ENCODE measurements at regions not wholly inside any gene's neighbourhood (a gene's known extent, or its start where the extent isn't known, plus 50 kb on each side); places are given as distances from the start of the nearest gene placed in this dataset.
"Not testable (repeated sequence)": the region's sequence is repeated elsewhere in the genome, so short reads cannot be mapped to it uniquely, and the experiment has no call there.

DNA sequence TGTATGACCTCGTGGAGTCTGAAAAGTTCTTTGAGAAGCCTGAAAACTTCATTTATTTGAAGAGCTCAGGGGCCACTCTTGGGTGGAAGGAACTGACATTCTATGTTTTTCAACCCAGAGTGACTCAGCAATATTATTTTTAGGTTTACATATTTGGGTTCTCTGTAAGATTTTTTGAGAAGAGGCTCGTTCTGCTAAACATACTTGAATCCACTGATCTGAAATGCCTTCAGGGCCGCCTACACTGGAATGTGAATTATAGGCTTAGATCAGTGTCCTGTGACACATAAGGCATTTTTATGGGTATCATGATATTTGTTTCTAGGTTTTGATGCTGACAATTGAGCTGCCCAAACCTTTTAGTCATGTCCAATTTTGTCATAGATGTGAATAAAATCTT lies 86.2 kb downstream of the PSAT1 start:
- no peak for DNase-seq (ENCODE audit: low read depth in 2 of 2)

DNA sequence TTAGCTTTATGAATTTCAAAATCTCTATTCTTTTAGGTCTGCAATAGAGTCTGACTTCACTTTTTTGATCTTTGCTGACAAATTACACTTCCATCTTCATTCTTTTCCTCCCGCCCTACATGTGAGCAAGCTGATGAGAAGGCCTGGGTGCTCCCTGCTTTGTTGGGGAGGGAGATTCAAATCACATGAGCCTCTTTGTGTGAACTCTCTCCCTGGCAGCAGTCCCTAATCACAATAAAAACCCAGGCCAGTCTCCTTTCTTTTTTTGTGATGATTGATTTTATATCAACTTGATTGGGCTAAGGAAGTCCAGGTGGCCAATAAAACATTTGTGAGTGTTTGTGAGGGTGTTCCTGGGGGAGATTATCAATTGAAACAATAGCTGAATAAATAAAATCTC lies 89.4 kb downstream of the PSAT1 start:
- no peak for DNase-seq (ENCODE audit: low read depth in 2 of 2)

DNA sequence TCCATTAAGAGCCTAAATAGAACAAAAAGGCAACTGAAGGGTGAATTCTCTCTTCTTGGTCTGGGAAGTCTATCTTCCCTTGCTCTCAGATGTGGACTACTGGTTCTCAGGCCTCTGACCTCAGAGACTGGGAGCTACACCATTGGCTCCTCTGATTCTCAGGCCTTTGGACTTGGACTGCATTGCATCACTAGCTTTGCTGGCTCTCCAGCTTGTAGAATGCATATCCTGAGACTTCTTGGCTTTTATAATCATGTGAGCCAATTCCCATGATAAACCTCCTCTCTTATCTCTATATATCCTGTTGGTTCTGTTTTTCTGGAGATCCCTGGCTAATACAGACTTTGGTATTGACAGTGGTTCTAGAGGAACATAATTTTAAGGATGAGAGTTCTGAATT lies 89.8 kb downstream of the PSAT1 start:
- DNase-seq (ENCODE audit: low read depth in 2 of 2), result no peak

DNA sequence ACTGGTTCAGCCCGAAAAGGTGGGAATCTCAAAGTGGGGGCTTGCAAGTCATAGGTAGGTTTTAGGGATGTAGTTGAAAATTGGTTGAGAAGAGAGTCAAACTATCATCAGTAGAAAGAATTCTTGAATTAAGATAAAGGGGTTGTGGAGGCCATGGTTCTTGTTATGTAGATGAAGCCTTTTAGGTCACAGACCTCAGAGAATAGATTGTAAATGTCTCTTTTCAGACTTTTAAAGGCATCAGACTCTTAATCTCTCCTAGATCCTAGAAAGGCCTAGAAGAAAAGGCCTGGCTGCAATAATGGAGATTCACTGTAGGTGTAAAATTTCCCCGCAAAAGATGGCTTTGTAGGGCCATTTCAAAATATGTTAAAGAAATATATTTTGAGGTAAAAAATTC lies 96.4 kb downstream of the PSAT1 start:
- DNase-seq (ENCODE audit: low read depth in 2 of 2), result no peak

DNA sequence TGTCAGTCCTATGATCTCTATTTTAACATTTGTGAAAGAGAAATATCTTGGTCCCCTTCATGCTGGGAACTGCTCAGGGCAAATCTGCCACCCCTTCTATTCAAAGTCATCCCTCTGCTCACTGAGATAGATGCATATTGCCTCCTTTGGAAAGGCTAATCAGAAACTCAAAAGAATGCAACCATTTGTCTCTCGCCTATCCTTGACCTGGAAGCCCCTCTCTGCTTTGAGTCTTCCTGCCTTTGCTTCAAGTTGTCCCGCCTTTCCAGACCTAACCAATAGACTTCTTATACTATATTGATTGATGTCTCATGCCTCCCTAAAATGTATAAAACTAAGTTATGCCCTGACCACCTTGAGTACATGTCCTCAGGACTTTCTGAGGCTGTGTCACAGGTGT lies 97.0 kb downstream of the PSAT1 start:
- no peak for DNase-seq (ENCODE audit: low read depth in 2 of 2)

DNA sequence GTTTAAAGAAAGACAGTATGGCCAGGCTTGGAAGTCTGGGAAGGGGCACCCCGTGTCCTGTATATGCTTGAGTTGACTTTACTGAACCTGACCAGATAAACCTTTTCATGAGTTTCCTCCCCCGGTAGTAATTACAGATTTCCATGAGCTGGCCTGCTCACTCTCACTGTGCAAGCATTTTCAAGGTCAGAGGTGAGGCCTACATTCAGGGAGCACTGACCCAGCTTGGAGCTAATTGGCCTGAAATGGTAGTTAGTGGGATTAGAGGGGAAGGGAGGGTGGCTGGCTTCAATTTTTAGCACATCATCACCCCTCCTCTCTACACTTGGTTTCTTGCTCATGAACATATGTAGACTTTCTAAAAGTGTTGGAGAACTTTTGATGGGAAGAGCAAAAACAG lies 99.2 kb downstream of the PSAT1 start:
- DNase-seq (ENCODE audit: low read depth in 2 of 2), result no peak

DNA sequence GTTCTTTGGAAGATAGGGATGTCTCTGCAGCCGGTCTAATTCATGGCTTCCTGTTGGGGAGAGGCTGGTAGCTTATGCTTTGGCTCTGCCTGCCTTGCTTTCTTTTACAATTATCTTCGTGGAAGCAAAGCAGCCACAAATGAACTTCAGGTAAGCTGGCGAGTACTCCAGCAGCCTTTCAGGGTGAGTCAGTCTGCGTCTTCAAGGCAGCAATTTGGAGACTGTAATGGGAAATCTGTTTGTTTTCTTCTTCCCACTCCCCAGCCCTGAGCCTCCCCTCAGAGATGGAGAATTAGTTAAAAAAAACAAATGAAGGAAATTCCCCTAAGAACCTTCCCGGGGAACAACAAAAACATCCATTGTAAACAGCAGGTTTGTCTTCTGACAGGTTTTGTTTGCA lies 100.1 kb downstream of the PSAT1 start:
- DNase-seq (ENCODE audit: low read depth in 2 of 2), result no peak

DNA sequence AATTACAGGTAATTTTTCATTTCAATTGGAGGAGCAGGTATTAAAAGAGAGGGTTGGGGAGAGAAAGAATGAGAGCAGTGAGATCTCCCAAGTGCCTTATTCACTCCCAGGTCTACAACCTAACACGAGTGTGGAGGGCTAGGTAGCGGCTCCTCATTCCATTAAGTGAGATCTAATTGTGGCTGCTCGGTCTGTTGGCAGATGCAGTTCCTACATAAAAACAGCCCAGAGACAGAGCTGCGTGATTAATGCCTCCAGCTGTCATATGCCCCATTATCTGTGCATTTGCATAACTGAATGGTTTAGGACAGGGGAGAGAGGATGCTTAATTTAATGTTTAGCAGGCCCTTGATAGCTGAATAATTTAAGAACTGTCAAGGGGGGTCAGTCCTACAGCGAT lies 100.5 kb downstream of the PSAT1 start:
- no peak for DNase-seq (ENCODE audit: low read depth in 2 of 2)

DNA sequence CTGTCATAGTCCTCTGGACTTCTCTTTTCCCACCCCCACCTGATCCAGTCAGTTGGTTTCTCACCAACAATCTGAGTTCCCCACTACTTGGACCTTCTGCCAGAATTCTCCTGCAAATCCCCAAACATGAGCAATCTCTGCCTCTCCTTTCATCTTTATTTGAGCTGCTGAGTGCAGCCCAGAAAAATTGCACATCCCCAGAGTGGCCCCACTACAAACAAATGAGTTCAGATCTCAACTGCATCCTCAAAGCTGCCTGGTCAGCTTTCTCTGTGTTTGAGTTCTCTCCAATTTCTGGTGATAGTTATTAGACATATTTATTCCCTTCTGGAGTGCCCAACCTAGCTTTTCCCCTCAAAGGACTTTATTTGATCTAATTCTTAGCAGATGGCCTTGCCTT lies 102.2 kb downstream of the PSAT1 start:
- no peak for DNase-seq (ENCODE audit: low read depth in 2 of 2)

DNA sequence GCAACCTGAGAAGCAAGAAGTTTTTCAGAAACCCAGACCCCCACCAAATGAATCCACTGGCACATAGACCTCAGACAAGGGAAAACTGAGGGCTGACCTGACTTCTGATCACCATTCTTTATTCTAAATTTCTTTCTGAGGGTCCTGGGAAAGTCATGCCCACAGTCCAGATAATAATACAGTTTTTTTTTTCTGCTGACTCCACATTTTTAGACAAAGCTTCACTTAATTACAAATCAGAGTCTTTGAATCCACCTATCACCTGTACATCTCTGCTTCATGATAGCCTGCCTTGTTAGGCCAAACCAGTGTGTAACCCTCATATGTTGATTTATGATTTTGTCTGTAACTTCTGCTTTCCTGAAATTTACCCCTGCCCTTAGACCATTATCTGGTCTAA lies 103.6 kb downstream of the PSAT1 start:
- DNase-seq (ENCODE audit: low read depth in 2 of 2), result no peak

DNA sequence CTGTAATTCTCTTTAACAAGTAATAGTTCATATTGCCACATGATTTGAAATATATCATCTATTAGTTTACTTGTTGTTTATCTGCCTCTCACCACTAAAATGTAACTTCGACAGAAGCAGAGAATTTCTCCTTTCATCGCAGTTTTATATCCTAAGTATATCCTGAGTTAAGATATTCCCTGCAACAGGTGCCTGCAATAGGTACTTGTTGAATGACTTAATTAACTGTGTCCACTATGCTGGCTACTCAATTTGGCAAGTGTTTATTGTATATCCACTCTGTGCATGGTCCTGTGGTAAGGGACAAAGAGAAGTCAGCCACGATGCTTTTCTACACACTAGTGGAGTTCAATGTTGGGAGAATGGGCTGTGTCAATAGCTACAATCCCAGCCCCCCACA lies 108.5 kb downstream of the PSAT1 start:
- no peak for DNase-seq (ENCODE audit: low read depth in 2 of 2)

DNA sequence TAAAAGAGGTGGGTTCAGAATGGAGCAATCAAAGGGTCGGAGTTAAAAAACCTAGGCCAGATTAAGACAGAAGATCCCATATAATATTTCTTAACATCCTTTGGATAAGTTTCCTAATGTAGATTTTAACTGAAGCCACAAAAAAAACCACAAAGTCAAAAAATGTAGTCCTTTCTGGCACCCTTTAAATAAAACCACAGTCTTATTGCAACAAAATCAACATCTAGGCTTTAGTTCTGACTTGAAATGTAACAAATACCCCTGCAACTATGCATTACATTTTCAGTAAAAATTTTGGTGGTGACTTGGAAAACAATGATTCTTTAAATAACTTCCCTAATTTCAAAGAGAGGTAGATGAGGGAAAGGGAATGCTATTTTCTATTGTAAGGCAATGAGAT lies 109.2 kb downstream of the PSAT1 start:
- DNase-seq (ENCODE audit: low read depth in 2 of 2), result no peak

DNA sequence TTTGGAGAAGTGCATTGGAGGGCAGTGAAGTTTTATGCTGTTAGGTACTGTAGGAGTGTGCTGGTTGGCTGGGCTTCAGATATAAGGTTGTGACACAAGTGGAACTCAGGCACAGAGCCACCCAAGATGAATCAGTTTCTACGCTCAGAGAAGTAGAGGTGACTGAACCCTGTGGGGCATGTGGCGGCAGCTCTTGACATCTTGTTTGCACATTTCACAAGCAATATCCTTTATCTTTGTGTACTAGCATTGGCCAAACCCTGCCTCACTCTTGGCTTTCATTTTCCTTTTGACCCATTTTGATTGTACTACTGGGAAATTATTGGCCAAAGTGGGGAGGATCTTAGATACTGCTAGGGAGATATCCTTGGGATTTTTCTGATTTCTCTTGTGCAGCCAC lies 110.0 kb downstream of the PSAT1 start:
- DNase-seq (ENCODE audit: low read depth in 2 of 2), result no peak

DNA sequence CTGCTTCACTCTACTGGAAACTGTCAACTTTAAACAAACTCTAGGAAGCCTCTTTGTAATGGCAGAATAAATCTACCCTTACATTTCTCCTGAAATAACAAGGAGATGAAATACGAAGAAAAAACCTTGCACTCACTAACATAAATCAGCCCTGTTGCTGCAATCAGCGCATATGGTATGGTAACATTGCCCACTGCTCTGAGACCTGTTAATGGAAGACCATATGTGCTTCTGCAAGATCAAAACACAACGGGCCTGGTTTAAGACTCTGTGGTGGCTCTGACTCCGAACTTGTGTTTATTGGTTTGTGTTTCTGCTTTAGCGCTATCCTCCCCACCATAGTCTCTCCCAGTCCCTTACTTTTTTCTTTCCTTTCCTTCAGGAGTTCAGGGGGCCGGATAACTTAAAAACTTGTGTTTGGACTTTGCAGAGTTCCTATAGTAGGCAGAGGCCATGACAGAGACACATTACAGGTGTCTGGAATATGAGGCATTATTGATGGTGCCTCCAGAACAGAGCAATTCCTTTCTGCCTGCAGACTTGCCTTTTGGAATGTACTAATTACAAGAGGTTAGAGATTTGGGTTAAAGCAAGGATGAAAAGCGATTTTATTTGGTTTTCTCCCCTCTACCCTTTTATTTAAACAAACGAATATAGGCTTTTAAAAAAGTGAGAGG lies 110.8 kb downstream of the PSAT1 start:
- DNase-seq (ENCODE audit: low read depth in 2 of 2), result no peak

DNA sequence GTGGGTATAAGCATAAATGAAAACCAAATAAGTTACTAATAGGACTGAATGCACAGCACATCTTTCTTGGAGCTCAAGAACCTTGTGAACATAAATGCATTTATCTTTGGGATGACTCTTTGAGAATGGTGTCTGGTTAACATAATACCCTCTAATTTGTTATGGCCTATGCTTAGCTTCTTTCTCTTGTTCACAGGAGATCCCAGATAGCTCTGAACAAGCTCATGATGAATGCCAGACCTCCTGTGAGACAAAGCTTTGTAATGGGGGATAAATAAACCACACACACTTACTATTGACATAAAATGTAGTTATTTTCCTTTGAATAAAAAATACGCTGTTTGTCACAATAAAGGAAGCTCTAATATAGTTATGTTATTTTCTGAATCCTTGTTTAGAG lies 111.5 kb downstream of the PSAT1 start:
- no peak for DNase-seq (ENCODE audit: low read depth in 2 of 2)

DNA sequence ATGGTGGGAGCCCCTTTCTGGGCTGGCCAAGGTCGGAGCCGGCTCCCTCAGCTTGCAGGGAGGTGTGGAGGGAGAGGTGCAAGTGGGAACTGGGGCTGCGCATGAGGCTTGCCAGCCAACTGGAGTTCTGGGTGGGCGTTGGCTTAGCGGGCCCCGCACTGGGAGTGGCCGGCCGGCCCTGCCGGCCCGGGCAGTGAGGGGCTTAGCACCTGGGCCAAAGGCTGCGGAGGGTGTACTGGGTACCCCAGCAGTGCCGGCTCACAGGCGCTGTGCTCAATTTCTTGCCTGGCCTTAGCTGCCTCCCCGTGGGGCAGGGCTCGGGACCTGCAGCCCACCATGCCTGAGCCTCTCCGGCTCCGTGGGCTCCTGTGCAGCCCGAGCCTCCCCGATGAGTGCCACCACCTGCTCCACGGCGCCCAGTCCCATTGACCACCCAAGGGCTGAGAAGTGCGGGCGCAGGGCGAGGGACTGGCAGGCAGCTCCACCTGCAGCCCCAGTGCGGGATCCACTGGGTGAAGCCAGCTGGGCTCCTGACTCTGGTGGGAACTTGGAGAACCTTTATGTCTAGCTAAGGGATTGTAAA lies 113.1 kb downstream of the PSAT1 start:
- not testable (repeated sequence) for DNase-seq (ENCODE audit: low read depth in 2 of 2)

DNA sequence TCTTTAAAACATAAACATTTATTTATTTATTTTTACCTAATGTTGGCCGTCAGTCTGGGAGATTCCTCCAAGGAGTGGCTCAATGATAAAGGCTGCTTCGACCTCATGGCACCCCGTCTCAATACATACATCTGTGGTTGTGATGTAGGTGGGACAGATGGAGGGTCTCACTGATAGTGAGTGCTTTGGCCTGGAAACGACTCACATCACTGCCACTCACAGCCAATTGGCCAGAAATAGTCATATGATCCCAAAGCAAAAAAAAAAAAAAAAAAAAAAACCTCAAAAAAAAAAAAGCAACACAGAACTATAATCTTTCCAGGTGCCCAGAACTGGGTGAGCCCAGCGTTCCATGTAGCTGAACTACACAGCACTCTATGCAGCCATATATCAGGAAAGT lies 125.4 kb downstream of the PSAT1 start:
- no peak for DNase-seq (ENCODE audit: low read depth in 2 of 2)

DNA sequence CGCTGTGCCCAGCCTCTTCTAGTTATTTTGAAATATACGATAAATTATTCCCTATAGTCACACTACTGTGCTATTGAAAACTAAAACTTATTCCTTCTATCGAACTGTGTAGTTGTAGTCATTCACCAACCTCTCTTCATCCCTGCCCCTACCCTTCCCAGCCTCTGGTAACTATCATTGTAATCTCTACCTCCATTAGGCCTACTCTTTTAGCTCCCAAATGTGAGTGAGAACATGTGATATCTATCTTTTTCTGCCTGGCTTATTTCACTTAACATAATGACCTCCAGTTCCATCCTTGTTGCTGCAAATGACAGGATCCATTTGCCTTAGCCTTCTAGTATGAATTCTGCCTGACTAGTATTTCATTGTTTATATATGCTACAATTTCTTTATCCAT lies 127.4 kb downstream of the PSAT1 start:
- no peak for DNase-seq (ENCODE audit: low read depth in 2 of 2)

DNA sequence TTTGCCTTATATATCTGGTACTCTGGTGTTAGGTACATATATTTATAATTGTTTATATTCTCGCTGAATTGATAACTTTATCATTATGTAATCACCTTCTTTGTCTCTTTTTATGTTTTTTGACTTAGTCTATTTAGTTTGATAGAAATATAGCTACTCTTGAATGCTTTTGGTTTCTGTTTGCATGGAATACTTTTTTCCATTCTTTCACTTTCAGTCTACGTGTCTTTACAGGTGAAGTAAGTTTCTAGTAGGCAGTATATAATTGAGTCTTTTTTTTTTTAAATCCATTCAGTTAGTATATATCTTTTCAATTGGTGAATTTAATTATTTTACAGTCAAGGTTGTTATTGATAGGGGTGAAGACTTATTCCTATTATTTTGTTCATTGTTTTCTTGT lies 131.7 kb downstream of the PSAT1 start:
- no peak for DNase-seq (ENCODE audit: low read depth in 2 of 2)

DNA sequence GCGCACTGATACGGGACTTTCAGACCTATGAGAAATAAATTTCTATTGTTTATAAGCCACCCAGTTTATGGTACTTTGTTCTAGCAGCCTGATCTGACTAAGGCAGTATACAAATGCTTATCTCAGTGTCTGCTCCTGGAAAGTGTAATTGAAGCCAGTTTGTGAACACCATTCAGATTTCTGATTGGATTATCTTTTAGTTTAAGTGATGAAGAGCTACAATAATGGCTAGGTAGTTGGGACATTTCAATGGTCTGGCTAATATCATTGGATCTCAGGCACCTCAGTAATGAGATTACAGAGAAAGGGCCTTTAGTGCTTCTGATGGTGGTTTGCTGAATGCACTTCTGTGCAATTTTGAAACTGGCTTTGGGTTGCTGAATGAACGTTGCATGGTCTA lies 133.5 kb downstream of the PSAT1 start:
- no peak for DNase-seq (ENCODE audit: low read depth in 2 of 2)

DNA sequence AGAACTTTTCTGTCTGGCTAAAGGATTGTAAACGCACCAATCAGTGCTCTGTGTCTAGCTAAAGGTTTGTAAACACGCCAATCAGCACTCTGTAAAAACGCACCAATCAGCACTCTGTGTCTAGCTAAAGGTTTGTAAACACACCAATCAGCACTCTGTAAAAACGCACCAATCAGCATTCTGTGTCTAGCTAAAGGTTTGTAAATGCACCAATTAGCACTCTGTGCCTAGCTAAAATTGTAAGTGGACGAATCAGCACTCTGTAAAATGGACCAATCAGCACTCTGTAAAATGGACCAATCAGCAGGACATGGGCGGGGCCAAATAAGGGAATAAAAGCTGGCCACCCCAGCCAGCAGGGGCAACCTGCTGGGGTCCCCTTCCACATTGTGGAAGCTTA lies 134.1 kb downstream of the PSAT1 start:
- DNase-seq (ENCODE audit: low read depth in 2 of 2), result not testable (repeated sequence)

DNA sequence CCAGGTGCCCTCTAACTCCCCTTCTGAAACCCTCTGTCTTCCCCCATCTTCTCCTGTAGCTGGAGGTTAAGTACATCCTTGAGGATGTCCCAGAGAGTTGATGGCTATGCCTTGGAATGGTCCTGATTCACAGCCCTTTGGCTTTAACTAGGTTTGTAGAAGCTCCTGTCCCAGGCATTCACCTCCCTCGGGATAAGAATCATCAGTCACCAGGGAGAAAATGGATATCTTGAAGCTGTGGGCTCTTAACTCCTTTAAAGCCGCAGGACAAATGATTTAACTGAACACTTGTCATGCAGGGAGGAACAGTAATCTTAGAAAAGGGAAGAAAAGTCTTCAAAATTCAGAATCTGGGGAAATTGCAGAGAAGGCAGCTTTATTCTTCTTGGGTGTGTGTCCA lies 139.9 kb downstream of the PSAT1 start:
- no peak for DNase-seq (ENCODE audit: low read depth in 2 of 2)

DNA sequence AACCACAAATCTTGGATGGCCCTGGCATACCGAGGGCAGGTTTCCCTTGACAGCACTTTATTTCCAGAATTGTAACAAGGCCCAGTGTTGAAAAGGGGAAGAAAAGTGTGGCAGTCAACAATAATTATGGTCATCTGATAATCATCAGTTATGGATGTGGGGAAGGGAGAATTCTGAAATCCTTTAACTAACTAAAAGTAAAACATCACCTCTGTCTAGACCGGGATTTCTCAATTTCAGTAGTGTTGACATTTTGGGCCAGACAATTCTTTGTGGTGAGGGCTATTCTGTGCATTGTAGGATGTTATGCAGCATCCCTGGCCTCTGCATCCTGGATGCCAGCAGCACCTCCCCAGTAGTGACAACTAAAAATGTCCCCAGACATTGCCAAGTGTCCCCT lies 140.4 kb downstream of the PSAT1 start:
- no peak for DNase-seq (ENCODE audit: low read depth in 2 of 2)

DNA sequence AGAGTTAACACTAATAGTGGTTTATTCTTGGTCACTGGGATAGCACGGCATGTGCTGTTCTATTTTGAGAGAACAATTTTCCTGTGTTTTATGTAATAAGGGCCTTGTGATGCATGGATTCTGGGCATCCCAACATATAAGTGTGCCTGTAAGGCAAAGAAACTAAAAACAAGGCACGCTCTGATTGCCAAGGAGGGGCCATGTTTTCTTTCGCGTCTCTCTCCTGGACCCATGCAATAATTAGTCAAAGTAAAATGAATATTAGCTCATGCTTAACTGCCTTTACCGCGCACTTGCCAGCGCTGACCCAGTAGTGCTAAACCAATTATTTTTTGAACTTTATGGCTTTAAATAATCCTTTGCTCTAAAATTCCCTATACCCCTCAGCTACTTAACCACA lies 140.9 kb downstream of the PSAT1 start:
- DNase-seq (ENCODE audit: low read depth in 2 of 2), result no peak

All from stimulated activated CD8-positive, alpha-beta memory T cell treated with anti-CD3 and anti-CD28 coated beads, Interleukin-15, amount 100 ng/mL, for 48 hours (primary cell).